Gastrocnemius medialis (tissue), 4 donors: ENCODE measurements at regions not wholly inside any gene's neighbourhood (a gene's known extent, or its start where the extent isn't known, plus 50 kb on each side); places are given as distances from the start of the nearest gene placed in this dataset.

Experiments used
- CTCF ChIP-seq, 5 experiments: fragments of 450-650 bp in 3 of 5; fragments of 200-600 bp in 2 of 5; sonication (generic) in 2 of 5; IDR thresholded peaks in 4 of 5; conservative IDR thresholded peaks in 1 of 5; 1 replicate in 4 of 5; 2 replicates in 1 of 5; pipeline ENCODE4 v1.5.1; 2016 to 2019; ENCODE audit warnings: antibody characterized with exemption in 5 of 5, mild to moderate bottlenecking in 3 of 5, moderate library complexity in 3 of 5
- POLR2A ChIP-seq, 2 donors: fragments of 450-650 bp; IDR thresholded peaks; one replicate each; pipeline ENCODE4 v1.6.1; 2017; ENCODE audit warnings: antibody characterized with exemption in 2 of 2, mild to moderate bottlenecking in 2 of 2, moderate library complexity in 2 of 2

GRCh38 chr12:92561543-92561899 is 141.3 kb upstream of the PLEKHG7 start:
- no peak for TF ChIP-seq CTCF (IDR thresholded peaks at IDR 0.05 in 4 of 5, conservative IDR thresholded peaks at IDR 0.05 in 1 of 5)
- no peak for TF ChIP-seq POLR2A (IDR thresholded peaks at IDR 0.05)
